HepG2 (cell line): ENCODE measurements at regions not wholly inside any gene's neighbourhood (a gene's known extent, or its start where the extent isn't known, plus 50 kb on each side); places are given as distances from the start of the nearest gene placed in this dataset.

Experiments used
- ATAC-seq: fragments of 200-7000 bp; cut with Tn5 transposase; 3 replicates; pipeline ENCODE4 v1.9.1; 2020; ENCODE audit warnings: mild to moderate bottlenecking, moderate library complexity
- BruUV-seq: library from RNA; stranded (reverse); fragments of 400-500 nt; replicated peaks from 2 replicates; lab custom pipeline; 2021; lab: Mats Ljungman, UMichigan
- CTCF ChIA-PET: fragments of 300-600 bp; formaldehyde crosslinking; extraction: SDS; loops from one replicate; lab custom pipeline; 2021; ENCODE audit warnings: low total read pairs, inconsistent platforms, low intra/inter-chr PET ratio; lab: Yijun Ruan, JAX
- POLR2A ChIA-PET: fragments of 350-600 bp; sonication (Branson Sonifier 250); formaldehyde crosslinking; loops from one replicate; lab custom pipeline; 2020; ENCODE audit warnings: antibody characterized with exemption, inconsistent platforms; lab: Yijun Ruan, JAX
- DNase-seq: peaks from one replicate; pipeline ENCODE4 v3.0.0-alpha.2; 2015; ENCODE audit warnings: low spot score
- FAIRE-seq: peaks from 3 replicates; lab custom pipeline; 2011; peaks lifted over from hg19 to GRCh38; lab: Jason Lieb, UNC
- H2AFZ ChIP-seq: one replicate; pipeline ENCODE4 v1.6.1; 2011; ENCODE audit warnings: low read length, inconsistent platforms
- H3K27ac ChIP-seq: fragments of 300-600 bp; 3 replicates; pipeline ENCODE4 v1.8.0; 2011; ENCODE audit warnings: mixed run types, mild to moderate bottlenecking, mixed read lengths, low read length, inconsistent platforms; ENCODE audit not compliant: insufficient read depth; ENCODE audit errors: extremely low read length
- H3K27me3 ChIP-seq, 2 experiments: fragments of 200-600 bp in 1 of 2; 2 replicates in 1 of 2; 3 replicates in 1 of 2; pipeline versions ENCODE4 v1.6.0 to v1.8.0; 2011; ENCODE audit warnings: low read length in 2 of 2, mild to moderate bottlenecking in 2 of 2, moderate library complexity in 2 of 2, inconsistent platforms in 1 of 2; ENCODE audit not compliant: insufficient read depth in 2 of 2, control insufficient read depth in 1 of 2
- H3K36me3 ChIP-seq, 2 experiments: fragments of 200-600 bp in 1 of 2; replicated peaks in 1 of 2; 2 replicates in 1 of 2; 3 replicates in 1 of 2; pipeline versions ENCODE4 v1.5.1 to v1.8.0; 2011; ENCODE audit warnings: low read length in 2 of 2, inconsistent platforms in 1 of 2; ENCODE audit not compliant: insufficient read depth in 2 of 2, control insufficient read depth in 1 of 2
- H3K4me1 ChIP-seq: 2 replicates; pipeline ENCODE4 v1.5.1; 2012; ENCODE audit warnings: low read length, inconsistent platforms; ENCODE audit not compliant: insufficient read depth
- H3K4me2 ChIP-seq: 2 replicates; pipeline ENCODE4 v1.6.0; 2011; ENCODE audit warnings: low read depth, low read length, inconsistent platforms
- H3K4me3 ChIP-seq, 3 experiments: fragments of 200-600 bp in 1 of 3; sonication (generic), shearing (Covaris generic) in 1 of 3; replicated peaks in 1 of 3; 2 replicates each; pipeline ENCODE4 v1.5.1; 2011 to 2016; ENCODE audit warnings: low read length in 3 of 3, inconsistent platforms in 2 of 3, low read depth in 2 of 3, mild to moderate bottlenecking in 2 of 3, control low read depth in 1 of 3, mixed read lengths in 1 of 3; ENCODE audit not compliant: insufficient read depth in 1 of 3
- H3K79me2 ChIP-seq: one replicate; pipeline ENCODE4 v1.6.1; 2011; ENCODE audit warnings: low read length, inconsistent platforms; ENCODE audit not compliant: insufficient read depth
- H3K9ac ChIP-seq: 2 replicates; pipeline ENCODE4 v1.6.0; 2011; ENCODE audit warnings: mild to moderate bottlenecking, low read depth, low read length, inconsistent platforms; ENCODE audit not compliant: insufficient read depth
- H3K9me3 ChIP-seq: 2 replicates; pipeline ENCODE4 v1.5.1; 2012; ENCODE audit warnings: mild to moderate bottlenecking, low read length
- H4K20me1 ChIP-seq: 2 replicates; pipeline ENCODE4 v1.6.0; 2011; ENCODE audit warnings: inconsistent platforms, mild to moderate bottlenecking, low read length, moderate library complexity; ENCODE audit not compliant: insufficient read depth
- CCDC6 ChIP-seq: sonication (generic); formaldehyde crosslinking; IDR thresholded peaks from 2 replicates; pipeline ENCODE4 v1.8.1; 2022; ENCODE audit warnings: mild to moderate bottlenecking, missing genetic modification reagents, moderate library complexity
- CEBPG ChIP-seq: IDR thresholded peaks from 2 replicates; pipeline ENCODE4 v1.6.1; 2016
- CHD4 ChIP-seq: fragments of 200-600 bp; sonication (generic); IDR thresholded peaks from 2 replicates; pipeline ENCODE4 v1.7.0; 2017; ENCODE audit warnings: mild to moderate bottlenecking, low read length, borderline replicate concordance
- KLF6 ChIP-seq: IDR thresholded peaks from 2 replicates; pipeline ENCODE4 v1.8.0; 2016; ENCODE audit warnings: missing biosample characterization, missing genetic modification reagents
- SMC3 ChIP-seq: IDR thresholded peaks from 2 replicates; pipeline ENCODE4 v1.6.1; 2011; ENCODE audit warnings: low read length, improper control_type of control experiment
- STAG1 ChIP-seq: sonication (generic); formaldehyde crosslinking; IDR thresholded peaks from 2 replicates; pipeline ENCODE4 v1.4.0; 2020; ENCODE audit warnings: missing genetic modification reagents
- ZNF17 ChIP-seq: sonication (generic); formaldehyde crosslinking; IDR thresholded peaks from 2 replicates; pipeline ENCODE4 v1.5.0; 2020; ENCODE audit warnings: mild to moderate bottlenecking, missing genetic modification reagents
- ZNF263 ChIP-seq: sonication (generic); formaldehyde crosslinking; IDR thresholded peaks from 2 replicates; pipeline ENCODE4 v1.4.0; 2020; ENCODE audit warnings: missing genetic modification reagents
- WGBS: methylation state at CpG from one replicate; pipeline ENCODE4 v1.1.6; 2017; ENCODE audit warnings: low lambda C conversion rate; 5-methylcytosine and 5-hydroxymethylcytosine counted together
- in situ Hi-C: cut with HindIII; loops from 2 replicates; pipeline ENCODE4 v1.10.0; 2017; ENCODE audit warnings: low pct_unique_long_range_greater_than_20kb; ENCODE audit not compliant: extremely low pct_ligation_motif_present
- intact Hi-C: fragments of 100-400 bp; cut with micrococcal nuclease; formaldehyde crosslinking; loops from one replicate; pipeline ENCODE4 v1.10.0; 2022; ENCODE audit not compliant: unreplicated experiment
- TF ChIP-seq, protein P1 (sequence below): sonication (generic); formaldehyde crosslinking; IDR thresholded peaks from 2 replicates; pipeline ENCODE4 v1.9.0; 2022; ENCODE audit warnings: low read depth, missing genetic modification reagents
- TF ChIP-seq, protein P2 (sequence below): sonication (generic); formaldehyde crosslinking; IDR thresholded peaks from 2 replicates; pipeline ENCODE4 v1.5.0; 2020; ENCODE audit warnings: mild to moderate bottlenecking, missing genetic modification reagents, moderate library complexity

DNA sequence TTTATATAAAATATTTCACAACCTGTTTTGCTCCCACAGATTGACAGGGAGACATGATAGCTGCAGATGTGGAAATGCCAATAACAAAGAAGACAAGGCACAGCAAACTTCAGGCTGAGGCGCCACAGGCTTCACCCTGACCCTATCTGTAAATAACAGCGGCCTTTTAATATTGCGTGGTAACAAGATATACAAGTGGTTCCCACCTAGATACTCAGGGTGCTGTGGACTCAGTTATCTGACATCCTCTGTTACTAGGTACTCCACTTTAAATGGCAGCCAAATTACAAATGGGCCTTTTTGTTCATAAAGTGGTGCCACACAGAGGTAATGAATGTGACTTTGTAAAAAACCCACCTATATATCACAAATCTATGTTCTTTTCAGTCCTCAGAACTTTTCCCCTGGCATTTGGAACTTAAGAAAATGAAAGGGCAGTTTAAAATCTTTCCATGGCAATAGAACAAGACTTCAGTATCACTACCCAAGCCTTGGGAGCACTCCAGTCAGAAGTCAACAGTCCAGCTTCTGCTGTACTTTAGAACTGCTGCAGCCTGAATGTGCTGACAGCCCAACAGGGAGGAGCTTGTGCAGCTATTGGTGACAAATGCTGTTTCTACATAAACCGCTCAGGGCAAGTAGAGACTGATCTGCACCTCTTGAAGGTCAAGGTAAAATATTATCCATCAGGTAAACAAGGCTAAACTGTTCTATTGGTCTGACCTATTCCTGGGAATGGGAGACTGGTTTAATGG lies 86.2 kb upstream of the DCD start:
- Histone ChIP-seq H3K4me1 (peaks cover 5% of the 10 kb centered on the region; the same call in 1 of the 2 replicates), H3K79me2 (no peaks in the 10 kb centered on the region), H3K27ac (no peak overlapping the region), H3K4me2 (no peak overlapping the region), H3K4me3 (no peak overlapping the region), H3K27me3 (no peaks in the 10 kb centered on the region; a peak in 1 of 5 replicates), H4K20me1 (no peaks in the 10 kb centered on the region), H3K36me3 (no peaks in the 10 kb centered on the region), H2AFZ (no peak overlapping the region), H3K9ac (no peak overlapping the region), H3K9me3 (no peaks in the 10 kb centered on the region)
- ATAC-seq = peak; percentile 71
- BruUV-seq = no TSS peak
- intact Hi-C loops = no loop called here
- no peak for DNase-seq
- in situ Hi-C loops = no loop called here
- TF ChIP-seq ZNF263 = peak; percentile 86
- no peak for TF ChIP-seq ZNF17 (CRISPR knock-in tag)
- no peak for TF ChIP-seq CCDC6 (CRISPR knock-in tag)
- TF ChIP-seq, protein P1, sequence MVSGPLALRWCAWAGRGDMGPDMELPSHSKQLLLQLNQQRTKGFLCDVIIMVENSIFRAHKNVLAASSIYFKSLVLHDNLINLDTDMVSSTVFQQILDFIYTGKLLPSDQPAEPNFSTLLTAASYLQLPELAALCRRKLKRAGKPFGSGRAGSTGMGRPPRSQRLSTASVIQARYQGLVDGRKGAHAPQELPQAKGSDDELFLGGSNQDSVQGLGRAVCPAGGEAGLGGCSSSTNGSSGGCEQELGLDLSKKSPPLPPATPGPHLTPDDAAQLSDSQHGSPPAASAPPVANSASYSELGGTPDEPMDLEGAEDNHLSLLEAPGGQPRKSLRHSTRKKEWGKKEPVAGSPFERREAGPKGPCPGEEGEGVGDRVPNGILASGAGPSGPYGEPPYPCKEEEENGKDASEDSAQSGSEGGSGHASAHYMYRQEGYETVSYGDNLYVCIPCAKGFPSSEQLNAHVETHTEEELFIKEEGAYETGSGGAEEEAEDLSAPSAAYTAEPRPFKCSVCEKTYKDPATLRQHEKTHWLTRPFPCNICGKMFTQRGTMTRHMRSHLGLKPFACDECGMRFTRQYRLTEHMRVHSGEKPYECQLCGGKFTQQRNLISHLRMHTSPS (CRISPR knock-in tag) = no peak
- ChIA-PET CTCF (no interaction called here), POLR2A (no interaction called here)
- 35% methylated on average over 3 of the region's 4 CpGs for WGBS
- peak; percentile 32 for FAIRE-seq

DNA sequence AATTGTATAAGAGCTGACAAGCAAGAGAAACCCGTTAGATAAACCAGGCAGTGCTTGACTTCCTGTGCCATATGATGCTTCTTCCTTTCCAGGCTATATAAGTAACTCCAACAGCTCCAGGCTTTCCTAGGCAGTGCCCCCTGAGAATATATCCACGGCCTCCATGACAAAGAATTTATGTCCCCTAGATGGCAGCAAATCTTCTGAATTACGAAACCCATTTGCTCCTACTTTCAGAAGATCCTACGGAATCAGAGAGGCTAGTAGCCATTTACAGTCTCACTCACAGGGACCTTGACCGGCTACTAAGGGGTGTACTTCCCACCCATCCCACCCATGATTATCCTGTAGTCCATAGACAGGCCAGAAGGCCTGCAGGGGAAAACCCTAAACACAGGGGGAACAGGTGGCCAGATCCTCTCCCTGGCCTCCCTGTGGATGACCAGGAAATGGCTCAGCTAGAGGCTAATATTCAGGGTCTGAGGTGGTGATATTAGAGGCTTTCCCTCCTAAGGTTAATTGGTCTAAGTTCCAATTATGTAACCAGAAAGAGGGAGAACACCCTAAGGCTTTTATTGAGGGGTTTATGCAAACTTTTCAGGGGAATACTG lies 77.2 kb upstream of the DCD start:
- DNase-seq (peak; percentile 30), FAIRE-seq (peak; percentile 78), ATAC-seq (peak; percentile 79)
- Histone ChIP-seq H3K4me2 (no peak overlapping the region), H3K79me2 (no peaks in the 10 kb centered on the region), H4K20me1 (no peaks in the 10 kb centered on the region), H3K4me1 (no peaks in the 10 kb centered on the region), H3K36me3 (no peaks in the 10 kb centered on the region), H3K9me3 (no peaks in the 10 kb centered on the region), H3K4me3 (no peak overlapping the region), H3K27ac (no peak overlapping the region), H2AFZ (no peak overlapping the region), H3K9ac (no peak overlapping the region), H3K27me3 (no peaks in the 10 kb centered on the region)
- TF ChIP-seq, protein P2, sequence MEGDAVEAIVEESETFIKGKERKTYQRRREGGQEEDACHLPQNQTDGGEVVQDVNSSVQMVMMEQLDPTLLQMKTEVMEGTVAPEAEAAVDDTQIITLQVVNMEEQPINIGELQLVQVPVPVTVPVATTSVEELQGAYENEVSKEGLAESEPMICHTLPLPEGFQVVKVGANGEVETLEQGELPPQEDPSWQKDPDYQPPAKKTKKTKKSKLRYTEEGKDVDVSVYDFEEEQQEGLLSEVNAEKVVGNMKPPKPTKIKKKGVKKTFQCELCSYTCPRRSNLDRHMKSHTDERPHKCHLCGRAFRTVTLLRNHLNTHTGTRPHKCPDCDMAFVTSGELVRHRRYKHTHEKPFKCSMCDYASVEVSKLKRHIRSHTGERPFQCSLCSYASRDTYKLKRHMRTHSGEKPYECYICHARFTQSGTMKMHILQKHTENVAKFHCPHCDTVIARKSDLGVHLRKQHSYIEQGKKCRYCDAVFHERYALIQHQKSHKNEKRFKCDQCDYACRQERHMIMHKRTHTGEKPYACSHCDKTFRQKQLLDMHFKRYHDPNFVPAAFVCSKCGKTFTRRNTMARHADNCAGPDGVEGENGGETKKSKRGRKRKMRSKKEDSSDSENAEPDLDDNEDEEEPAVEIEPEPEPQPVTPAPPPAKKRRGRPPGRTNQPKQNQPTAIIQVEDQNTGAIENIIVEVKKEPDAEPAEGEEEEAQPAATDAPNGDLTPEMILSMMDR (CRISPR knock-in tag) = peak; percentile 40
- peak; percentile 60 for TF ChIP-seq CEBPG
- TF ChIP-seq SMC3 = peak; percentile 30
- no peak for TF ChIP-seq KLF6 (CRISPR knock-in tag)
- 0 out of 2 replicates have a peak, but pooled peaks have one; percentile 8 for TF ChIP-seq STAG1 (CRISPR knock-in tag)
- no peak for TF ChIP-seq CHD4
- ChIA-PET CTCF (interaction anchor here (1.3 kb wide), 1 partner anchor 233 kb away, joined by 5 read pairs; no protein-coding TSS in a partner anchor), POLR2A (no interaction called here)
- in situ Hi-C loops (no loop called here), intact Hi-C loops (no loop called here)
- no TSS peak for BruUV-seq
- WGBS = 2% methylated on average over 5 of the region's 5 CpGs
